GM13976 (cell line): ENCODE measurements at regions not wholly inside any gene's neighbourhood (a gene's known extent, or its start where the extent isn't known, plus 50 kb on each side); places are given as distances from the start of the nearest gene placed in this dataset.
A peak's percentile ranks its signal among the peaks of the same experiment; 100 is the strongest.

ENCODE experiments used
- DNase-seq: peaks from one replicate; pipeline ENCODE4 v3.0.0; 2012; ENCODE audit warnings: low spot score
- CTCF ChIP-seq: IDR thresholded peaks from 2 replicates; pipeline ENCODE4 v1.5.1; 2012; ENCODE audit warnings: borderline replicate concordance, mild to moderate bottlenecking; ENCODE audit not compliant: insufficient read depth; ENCODE audit errors: extremely low read depth, missing control alignments, control extremely low read depth
- in situ Hi-C: fragments of 300-500 bp; cut with MboI; formaldehyde crosslinking; loops from one replicate; pipeline ENCODE4 v1.12.0; 2022; ENCODE audit warnings: low sequenced_read_pairs, mixed read lengths, inconsistent platforms; ENCODE audit not compliant: unreplicated experiment

- in situ Hi-C loops: no loop called here
- no peak for DNase-seq
- no peak for TF ChIP-seq CTCF
These were observed 100.3 kb upstream of the PCDH17 start for GRCh38 chr13:57531256-57531655.

DNA sequence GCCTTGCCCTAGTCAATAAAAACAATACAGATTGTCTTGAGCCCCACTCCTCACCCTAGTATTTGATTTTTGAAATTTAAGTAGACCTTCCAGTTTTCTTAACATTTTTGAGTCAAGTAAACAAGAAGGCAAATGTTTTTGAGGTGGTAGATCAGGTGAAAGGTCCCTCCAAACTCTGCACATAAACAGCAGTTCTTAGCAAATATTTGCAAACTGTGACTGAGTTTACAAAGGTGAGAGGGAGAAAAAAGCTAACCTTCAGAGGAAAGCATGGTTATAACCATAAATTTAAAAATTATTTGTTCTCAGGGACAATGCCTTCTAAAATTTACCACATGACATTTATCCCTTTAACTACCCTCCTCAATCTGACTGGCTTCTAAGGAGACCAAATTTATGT is 84.6 kb upstream of the PCDH17 start:
- DNase-seq: no peak
- in situ Hi-C loops: no loop called here
- no peak for TF ChIP-seq CTCF

DNA sequence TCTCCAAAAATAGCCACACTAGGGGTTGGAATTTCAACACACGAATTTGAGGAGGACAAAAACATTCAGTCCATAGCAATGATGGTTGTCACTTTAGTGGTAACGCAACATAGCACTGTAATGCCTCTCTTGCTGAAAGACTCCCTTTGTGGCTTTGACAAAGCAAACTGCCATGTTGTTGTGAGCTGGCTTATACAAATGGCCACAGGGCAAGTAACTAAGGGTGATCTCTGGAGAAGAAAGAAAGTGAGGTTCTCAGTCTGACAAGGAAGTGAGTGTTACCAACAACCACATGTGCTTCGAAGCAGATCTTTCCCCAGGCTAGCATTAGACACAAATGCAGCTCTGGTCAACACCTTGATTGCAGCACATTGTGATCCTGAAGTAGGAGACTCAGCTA is 79.1 kb upstream of the PCDH17 start:
- in situ Hi-C loops: no loop called here
- DNase-seq: no peak
- TF ChIP-seq CTCF: no peak

- TF ChIP-seq CTCF: no peak
- in situ Hi-C loops: no loop called here
These were observed 77.6 kb upstream of the PCDH17 start for GRCh38 chr13:57553932-57554331.

DNA sequence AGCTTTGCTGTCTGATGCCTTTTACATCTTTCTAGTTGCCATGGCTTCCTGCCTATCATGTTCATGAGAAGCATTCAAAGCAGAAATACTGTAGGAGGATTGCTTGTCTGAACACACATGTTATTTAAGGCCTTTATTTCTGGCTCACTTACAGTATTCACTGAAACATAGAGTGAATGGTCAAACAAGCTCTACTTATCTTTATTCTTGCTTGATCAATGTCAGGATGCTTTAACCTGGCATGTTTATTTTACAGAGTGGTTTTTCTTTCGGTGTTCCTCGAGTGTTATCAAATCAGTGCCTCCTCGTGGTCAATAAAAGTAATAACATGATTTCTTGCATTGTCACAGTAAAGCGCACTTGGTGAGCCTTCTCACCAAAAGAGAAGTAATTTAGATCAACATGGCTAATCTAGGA is 73.5 kb upstream of the PCDH17 start:
- TF ChIP-seq CTCF: peak; percentile 3
- in situ Hi-C loops: no loop called here
- DNase-seq: no peak

More at GRCh38 chr13:57553932-57554331, 77.6 kb upstream of the PCDH17 start:
- no peak for DNase-seq

DNA sequence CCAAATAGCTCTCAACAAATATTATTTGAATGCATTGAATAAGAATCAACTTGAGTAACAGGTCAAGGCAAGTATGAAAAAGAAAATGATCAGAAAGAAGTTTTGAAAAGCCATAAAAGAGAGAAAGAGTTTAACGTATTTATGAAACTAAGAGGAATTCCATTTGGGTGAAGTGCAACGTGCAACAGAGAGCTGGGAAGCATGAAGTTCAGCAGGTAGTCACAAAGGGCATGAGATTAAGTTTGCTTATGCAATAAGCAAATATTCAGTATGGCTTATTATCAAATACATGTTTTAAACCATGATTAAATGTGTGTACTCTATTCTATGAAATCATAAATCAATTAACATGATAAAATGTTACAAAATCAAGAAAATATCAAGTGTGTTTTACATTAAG is 62.7 kb upstream of the PCDH17 start:
- no peak for TF ChIP-seq CTCF
- in situ Hi-C loops: no loop called here
- DNase-seq: no peak

DNA sequence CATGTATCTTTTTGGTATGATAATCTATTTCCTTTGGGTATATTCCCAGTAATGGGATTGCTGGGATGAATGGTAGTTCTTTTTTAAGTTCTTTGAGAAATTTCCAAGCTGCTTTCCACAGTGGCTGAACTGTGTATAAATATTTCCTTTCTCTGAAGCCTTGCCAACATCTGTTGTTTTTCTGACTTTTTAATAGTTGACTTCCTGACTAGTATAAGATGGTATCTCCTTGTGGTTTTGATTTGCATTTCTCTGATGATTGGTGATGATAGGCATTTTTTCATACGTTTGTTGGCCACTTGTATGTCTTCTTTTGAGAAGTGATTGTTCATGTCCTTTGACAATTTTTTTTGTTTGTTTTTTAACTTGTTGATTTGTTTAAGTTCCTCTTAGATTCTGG is 61.6 kb upstream of the PCDH17 start:
- no peak for TF ChIP-seq CTCF
- in situ Hi-C loops: no loop called here
- DNase-seq: no peak
